Natural killer cell (primary cell): ENCODE measurements at regions not wholly inside any gene's neighbourhood (a gene's known extent, or its start where the extent isn't known, plus 50 kb on each side); places are given as distances from the start of the nearest gene placed in this dataset.
"Not testable (repeated sequence)": the region's sequence is repeated elsewhere in the genome, so short reads cannot be mapped to it uniquely, and the experiment has no call there.

Source experiments
- ATAC-seq, 3 donors: fragments of 150-1000 bp in 2 of 3; fragments of 200-7000 bp in 1 of 3; cut with Tn5 transposase; 1 replicate in 1 of 3; 2 replicates in 2 of 3; pipeline ENCODE4 v1.10.0; 2021; ENCODE audit warnings: mild to moderate bottlenecking in 2 of 3, moderate library complexity in 2 of 3
- DNase-seq, 2 donors: peaks; one replicate each; pipeline versions ENCODE4 v3.0.0 to v3.0.0-alpha.2; 2013 to 2021; ENCODE audit warnings: mixed read lengths in 1 of 2
- H3K27ac ChIP-seq: one replicate; pipeline ENCODE4 v1.5.1; 2013; ENCODE audit warnings: mild to moderate bottlenecking, low read length
- H3K27me3 ChIP-seq: one replicate; pipeline ENCODE4 v1.6.1; 2013; ENCODE audit warnings: low read length; ENCODE audit not compliant: control insufficient read depth, insufficient read depth
- H3K36me3 ChIP-seq: one replicate; pipeline ENCODE4 v1.6.1; 2013; ENCODE audit warnings: low read length; ENCODE audit not compliant: control insufficient read depth, insufficient read depth
- H3K4me1 ChIP-seq: one replicate; pipeline ENCODE4 v1.6.1; 2013; ENCODE audit warnings: low read length; ENCODE audit not compliant: control insufficient read depth, insufficient read depth
- H3K4me3 ChIP-seq: one replicate; pipeline ENCODE4 v1.5.1; 2013; ENCODE audit warnings: low read length
- H3K9me3 ChIP-seq: one replicate; pipeline ENCODE4 v1.6.1; 2013; ENCODE audit warnings: low read length; ENCODE audit not compliant: control insufficient read depth, insufficient read depth
- H3K27ac Mint-ChIP-seq, 2 donors: one replicate each; pipeline ENCODE4 v1.8.0; 2022; ENCODE audit warnings: mild to moderate bottlenecking in 2 of 2, mixed read lengths in 2 of 2, moderate library complexity in 1 of 2
- H3K27me3 Mint-ChIP-seq, 2 donors: one replicate each; pipeline ENCODE4 v1.8.0; 2022; ENCODE audit warnings: low read depth in 2 of 2, mixed read lengths in 2 of 2
- H3K36me3 Mint-ChIP-seq: one replicate; pipeline ENCODE4 v1.8.0; 2022; ENCODE audit warnings: mixed read lengths
- H3K4me1 Mint-ChIP-seq, 2 donors: one replicate each; pipeline ENCODE4 v1.8.0; 2022; ENCODE audit warnings: mixed read lengths in 2 of 2
- H3K4me3 Mint-ChIP-seq: one replicate; pipeline ENCODE4 v1.8.0; 2022; ENCODE audit warnings: mild to moderate bottlenecking, moderate library complexity, mixed read lengths
- H3K9me3 Mint-ChIP-seq, 2 donors: one replicate each; pipeline ENCODE4 v1.8.0; 2022; ENCODE audit warnings: mixed read lengths in 2 of 2
- CTCF ChIP-seq: fragments of 200-600 bp; IDR thresholded peaks from one replicate; pipeline ENCODE4 v1.8.0; 2022; ENCODE audit warnings: antibody characterized with exemption
- WGBS: methylation state at CpG from one replicate; pipeline ENCODE4 v1.1.7; 2013; ENCODE audit warnings: missing lambda C conversion rate; ENCODE audit not compliant: insufficient coverage; 5-methylcytosine and 5-hydroxymethylcytosine counted together
- intact Hi-C: fragments of 100-400 bp; cut with micrococcal nuclease; formaldehyde crosslinking; loops from one replicate; pipeline ENCODE4 v1.14.2; 2022

- Histone ChIP-seq H3K4me1 (no peaks in the 10 kb centered on the region), H3K36me3 (no peaks in the 10 kb centered on the region), H3K27ac (no peak overlapping the region), H3K27me3 (no peaks in the 10 kb centered on the region), H3K4me3 (no peak overlapping the region), H3K9me3 (peaks cover 5% of the 10 kb centered on the region)
- Mint-ChIP-seq H3K27ac (no peak overlapping the region), H3K27me3 (no peaks in the 10 kb centered on the region), H3K36me3 (peaks cover 13% of the 10 kb centered on the region), H3K4me1 (no peaks in the 10 kb centered on the region), H3K4me3 (no peak overlapping the region), H3K9me3 (peaks cover 4 to 18% of the 10 kb centered on the region in 2 donors)
- DNase-seq (no peak), ATAC-seq (no peak)
- TF ChIP-seq CTCF = no peak
- intact Hi-C loops = no loop called here
These were observed 194.9 kb downstream of the TMEM167A start for GRCh38 chr5:82882316-82882715.

- peaks cover 13% of the 10 kb centered on the region for H3K36me3 Mint-ChIP-seq
- no peaks in the 10 kb centered on the region for H3K4me1 Mint-ChIP-seq
- H3K27me3 Mint-ChIP-seq = no peaks in the 10 kb centered on the region
- Histone ChIP-seq H3K27ac (no peak overlapping the region), H3K36me3 (no peaks in the 10 kb centered on the region), H3K4me1 (no peaks in the 10 kb centered on the region), H3K27me3 (no peaks in the 10 kb centered on the region), H3K9me3 (peaks cover 5% of the 10 kb centered on the region), H3K4me3 (no peak overlapping the region)
- H3K4me3 Mint-ChIP-seq = no peak overlapping the region
- DNase-seq = no peak
- no peak overlapping the region for H3K27ac Mint-ChIP-seq
- no peak for TF ChIP-seq CTCF
- intact Hi-C loops = no loop called here
- WGBS = 77% methylated on average over 2 of the region's 2 CpGs
- H3K9me3 Mint-ChIP-seq = peaks cover 4 to 18% of the 10 kb centered on the region in 2 donors
- ATAC-seq = no peak
These were observed 195.5 kb downstream of the TMEM167A start for GRCh38 chr5:82881571-82882174.

DNA sequence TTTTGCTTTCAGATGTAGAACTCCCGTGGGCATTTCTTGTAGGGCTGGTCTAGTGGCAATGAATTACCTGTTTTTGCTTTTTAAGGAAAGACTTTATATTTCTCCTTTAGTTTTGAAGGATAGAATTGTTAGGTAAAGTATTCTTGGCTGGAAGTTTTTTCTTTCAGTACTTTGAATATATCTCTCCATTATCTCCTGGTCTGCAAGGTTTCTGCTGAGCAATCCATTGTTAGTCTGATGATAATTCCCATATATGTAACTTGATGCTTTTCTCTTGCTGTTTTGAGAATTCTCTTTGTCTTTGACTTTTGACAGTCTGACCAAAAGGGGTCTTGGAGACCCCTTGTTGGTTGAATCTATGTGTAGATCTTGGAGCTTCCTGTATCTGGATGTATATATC, 198.1 kb downstream of the TMEM167A start:
- no peak for TF ChIP-seq CTCF
- Mint-ChIP-seq H3K4me1 (no peaks in the 10 kb centered on the region), H3K9me3 (peaks cover 4 to 15% of the 10 kb centered on the region in 2 donors), H3K4me3 (no peak overlapping the region), H3K27me3 (no peaks in the 10 kb centered on the region), H3K27ac (no peak overlapping the region), H3K36me3 (peaks cover 13% of the 10 kb centered on the region)
- Histone ChIP-seq H3K9me3 (peaks cover 5% of the 10 kb centered on the region), H3K4me3 (no peak overlapping the region), H3K27ac (no peak overlapping the region), H3K27me3 (no peaks in the 10 kb centered on the region), H3K36me3 (no peaks in the 10 kb centered on the region), H3K4me1 (no peaks in the 10 kb centered on the region)
- 80% methylated on average over 1 of the region's 1 CpG for WGBS
- intact Hi-C loops = no loop called here
- DNase-seq (no peak), ATAC-seq (no peak)

DNA sequence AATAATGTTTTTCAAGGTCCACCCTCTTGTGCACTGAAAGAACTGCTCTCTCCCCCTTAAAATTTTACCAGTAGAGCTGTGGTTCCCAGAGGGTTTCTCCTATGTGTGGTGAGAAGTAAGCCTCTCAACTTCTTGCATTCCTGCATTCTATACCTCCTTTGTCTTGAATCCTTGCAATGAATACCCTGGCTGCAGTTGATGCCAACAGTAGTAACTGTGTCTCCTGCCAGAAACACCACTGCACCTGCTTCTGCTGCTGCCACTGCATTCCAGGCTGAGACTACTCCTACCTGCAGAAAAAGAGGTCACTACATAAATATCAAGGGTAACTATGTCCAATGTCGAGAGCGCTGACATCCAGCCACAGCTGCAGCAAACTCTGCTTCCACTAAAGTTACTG, 203.7 kb downstream of the TMEM167A start:
- no peak for DNase-seq
- H3K36me3 ChIP-seq = no peaks in the 10 kb centered on the region
- no peak for ATAC-seq
- no peak for TF ChIP-seq CTCF
- H3K36me3 Mint-ChIP-seq = no peaks in the 10 kb centered on the region
- whole genome bisulfite sequencing = 79% methylated on average over 2 of the region's 2 CpGs
- peaks cover 4 to 5% of the 10 kb centered on the region in 2 donors for H3K9me3 Mint-ChIP-seq
- H3K27ac ChIP-seq = no peak overlapping the region
- intact Hi-C loops = no loop called here
- H3K27me3 ChIP-seq = no peaks in the 10 kb centered on the region
- no peaks in the 10 kb centered on the region for H3K9me3 ChIP-seq
- H3K4me3 Mint-ChIP-seq = no peak overlapping the region
- no peaks in the 10 kb centered on the region for H3K27me3 Mint-ChIP-seq
- no peaks in the 10 kb centered on the region for H3K4me1 ChIP-seq
- no peak overlapping the region for H3K4me3 ChIP-seq
- no peaks in the 10 kb centered on the region for H3K4me1 Mint-ChIP-seq
- H3K27ac Mint-ChIP-seq = no peak overlapping the region

DNA sequence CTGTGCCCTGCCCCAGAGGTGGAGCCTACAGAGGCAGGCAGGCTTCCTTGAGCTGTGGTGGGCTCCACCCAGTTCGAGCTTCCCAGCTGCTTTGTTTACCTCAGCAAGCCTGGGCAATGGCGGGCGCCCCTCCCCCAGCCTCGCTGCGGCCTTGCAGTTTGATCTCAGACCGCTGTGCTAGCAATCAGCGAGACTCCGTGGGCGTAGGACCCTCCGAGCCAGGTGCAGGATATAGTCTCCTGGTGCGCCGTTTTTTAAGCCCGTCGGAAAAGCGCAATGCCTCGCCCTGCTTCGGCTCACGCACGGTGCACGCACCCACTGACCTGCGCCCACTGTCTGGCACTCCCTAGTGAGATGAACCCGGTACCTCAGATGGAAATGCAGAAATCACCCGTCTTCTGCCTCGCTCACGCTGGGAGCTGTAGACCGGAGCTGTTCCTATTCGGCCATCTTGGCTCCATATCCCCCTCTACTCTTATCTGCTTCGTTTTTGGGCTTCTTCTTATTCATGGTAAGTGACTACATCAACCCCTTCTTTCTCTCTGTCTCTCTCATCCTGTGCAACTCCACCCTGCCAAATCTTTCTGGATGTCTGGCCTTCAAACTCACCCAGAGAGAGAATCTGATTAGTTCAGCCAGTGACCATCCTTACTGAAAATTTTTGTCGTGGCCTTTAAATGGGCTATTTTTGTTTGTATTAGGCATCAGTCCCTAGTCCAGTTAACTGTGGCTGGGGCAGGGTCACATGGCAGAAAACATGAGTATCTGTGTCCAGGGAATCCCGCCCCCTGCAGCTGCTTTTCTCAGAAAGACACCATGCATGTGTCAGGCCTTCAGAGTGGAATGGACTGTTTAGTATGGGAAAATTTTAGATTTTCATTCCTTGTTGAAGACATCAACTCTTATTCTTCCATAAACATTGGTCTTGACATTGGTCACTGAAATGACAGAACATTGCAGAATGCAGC, 204.6 kb downstream of the TMEM167A start:
- H3K4me3 Mint-ChIP-seq, DNase-seq, H3K27me3 ChIP-seq, intact Hi-C loops, H3K27me3 Mint-ChIP-seq, ATAC-seq, H3K9me3 ChIP-seq, H3K36me3 Mint-ChIP-seq, H3K27ac Mint-ChIP-seq, H3K4me1 Mint-ChIP-seq, H3K27ac ChIP-seq, H3K4me1 ChIP-seq, H3K36me3 ChIP-seq, H3K4me3 ChIP-seq, H3K9me3 Mint-ChIP-seq: not testable (repeated sequence)
- 88% methylated on average over 30 of the region's 30 CpGs for WGBS
